HEK293 (cell line): ENCODE measurements at regions not wholly inside any gene's neighbourhood (a gene's known extent, or its start where the extent isn't known, plus 50 kb on each side); places are given as distances from the start of the nearest gene placed in this dataset.

ENCODE experiments used
- CTCF ChIA-PET: fragments of 350-600 bp; formaldehyde crosslinking; extraction: SDS; loops from one replicate; lab custom pipeline; 2021; ENCODE audit warnings: antibody characterized with exemption; lab: Yijun Ruan, JAX
- POLR2A ChIA-PET: fragments of 300-600 bp; formaldehyde crosslinking; extraction: SDS; loops from one replicate; lab custom pipeline; 2020; ENCODE audit warnings: antibody characterized with exemption, inconsistent platforms; lab: Yijun Ruan, JAX
- H3K27ac ChIP-seq: fragments of 200-500 bp; sonication (Bioruptor generic); 2 replicates; pipeline ENCODE4 v1.5.1; 2014; ENCODE audit warnings: low read depth, low read length, control low read depth, inconsistent platforms; ENCODE audit errors: extremely low read depth
- H3K36me3 ChIP-seq, 2 experiments: fragments of 200-500 bp in 1 of 2; sonication (Bioruptor generic) in 1 of 2; 1 replicate in 1 of 2; 2 replicates in 1 of 2; pipeline ENCODE4 v1.5.1; 2014 to 2017; ENCODE audit warnings: inconsistent platforms in 2 of 2, low read length in 2 of 2; ENCODE audit not compliant: control insufficient read depth in 2 of 2, insufficient read depth in 1 of 2
- H3K4me1 ChIP-seq: fragments of 200-500 bp; sonication (Bioruptor generic); 2 replicates; pipeline ENCODE4 v1.5.1; 2014; ENCODE audit warnings: mild to moderate bottlenecking, low read length, inconsistent platforms; ENCODE audit not compliant: control insufficient read depth, insufficient read depth
- H3K4me3 ChIP-seq: 2 replicates; pipeline ENCODE4 v1.5.1; 2011; ENCODE audit warnings: low read depth, mild to moderate bottlenecking, control low read depth, low read length, moderate library complexity
- H3K9me3 ChIP-seq: fragments of 200-500 bp; sonication (Bioruptor generic); 2 replicates; pipeline ENCODE4 v1.5.1; 2014; ENCODE audit warnings: low read depth, low read length, inconsistent platforms; ENCODE audit not compliant: control insufficient read depth, insufficient read depth
- EGR2 ChIP-seq: fragments of 450-650 bp; formaldehyde crosslinking; IDR thresholded peaks from 2 replicates; pipeline ENCODE4 v1.5.1; 2016; ENCODE audit warnings: low read depth, missing biosample characterization, missing genetic modification characterization
- GLI2 ChIP-seq: fragments of 450-650 bp; formaldehyde crosslinking; IDR thresholded peaks from 2 replicates; pipeline ENCODE4; 2017; ENCODE audit warnings: missing biosample characterization, missing genetic modification characterization, low read depth, borderline replicate concordance
- KLF8 ChIP-seq: fragments of 450-650 bp; formaldehyde crosslinking; IDR thresholded peaks from 2 replicates; pipeline ENCODE4 v1.5.1; 2016; ENCODE audit warnings: missing biosample characterization, missing genetic modification characterization
- MZF1 ChIP-seq: fragments of 450-650 bp; formaldehyde crosslinking; IDR thresholded peaks from 2 replicates; pipeline ENCODE4 v1.5.1; 2017; ENCODE audit warnings: missing biosample characterization, missing genetic modification characterization, borderline replicate concordance
- REPIN1 ChIP-seq: fragments of 450-650 bp; formaldehyde crosslinking; IDR thresholded peaks from 2 replicates; pipeline ENCODE4 v1.5.1; 2017; ENCODE audit warnings: missing biosample characterization, missing genetic modification characterization, low read depth
- SETDB1 ChIP-seq: IDR thresholded peaks from one replicate; pipeline ENCODE4 v1.6.1; 2017; ENCODE audit warnings: mild to moderate bottlenecking, low read length, moderate library complexity, mixed read lengths; ENCODE audit not compliant: insufficient read length
- ZFHX2 ChIP-seq: fragments of 450-650 bp; formaldehyde crosslinking; conservative IDR thresholded peaks from 2 replicates; pipeline ENCODE4 v1.5.1; 2016; ENCODE audit warnings: missing biosample characterization, missing genetic modification characterization
- ZNF10 ChIP-seq: fragments of 450-650 bp; formaldehyde crosslinking; IDR thresholded peaks from 2 replicates; pipeline ENCODE4 v1.5.1; 2017; ENCODE audit warnings: missing biosample characterization, missing genetic modification characterization
- ZNF155 ChIP-seq: fragments of 450-650 bp; formaldehyde crosslinking; IDR thresholded peaks from 2 replicates; pipeline ENCODE4 v1.5.1; 2016; ENCODE audit warnings: missing biosample characterization, missing genetic modification characterization
- ZNF223 ChIP-seq: fragments of 450-650 bp; formaldehyde crosslinking; IDR thresholded peaks from 2 replicates; pipeline ENCODE4 v1.5.1; 2016; ENCODE audit warnings: missing biosample characterization, missing genetic modification characterization
- ZNF23 ChIP-seq: fragments of 450-650 bp; formaldehyde crosslinking; IDR thresholded peaks from 2 replicates; pipeline ENCODE4 v1.5.1; 2016; ENCODE audit warnings: missing biosample characterization, missing genetic modification characterization, borderline replicate concordance
- ZNF248 ChIP-seq: fragments of 450-650 bp; formaldehyde crosslinking; IDR thresholded peaks from 2 replicates; pipeline ENCODE4 v1.5.1; 2017; ENCODE audit warnings: missing biosample characterization, missing genetic modification characterization
- ZNF26 ChIP-seq: fragments of 450-650 bp; formaldehyde crosslinking; IDR thresholded peaks from 2 replicates; pipeline ENCODE4 v1.5.1; 2016; ENCODE audit warnings: missing biosample characterization, missing genetic modification characterization
- ZNF341 ChIP-seq: fragments of 450-650 bp; formaldehyde crosslinking; IDR thresholded peaks from 2 replicates; pipeline ENCODE4; 2016; ENCODE audit warnings: low read depth, missing biosample characterization, missing genetic modification characterization
- ZNF521 ChIP-seq: fragments of 450-650 bp; formaldehyde crosslinking; IDR thresholded peaks from 2 replicates; pipeline ENCODE4 v1.5.1; 2017; ENCODE audit warnings: missing biosample characterization, mild to moderate bottlenecking, missing genetic modification characterization
- ZNF529 ChIP-seq: fragments of 450-650 bp; formaldehyde crosslinking; IDR thresholded peaks from 2 replicates; pipeline ENCODE4 v1.5.1; 2017; ENCODE audit warnings: missing genetic modification characterization, missing biosample characterization; ENCODE audit not compliant: insufficient replicate concordance
- ZNF596 ChIP-seq: fragments of 450-650 bp; IDR thresholded peaks from 2 replicates; pipeline ENCODE4 v1.5.0; 2018; ENCODE audit warnings: missing biosample characterization, mild to moderate bottlenecking, missing genetic modification characterization, moderate library complexity
- ZNF621 ChIP-seq: fragments of 450-650 bp; formaldehyde crosslinking; IDR thresholded peaks from 2 replicates; pipeline ENCODE4 v1.5.1; 2017; ENCODE audit warnings: missing biosample characterization, missing genetic modification characterization
- ZNF624 ChIP-seq: fragments of 450-650 bp; formaldehyde crosslinking; IDR thresholded peaks from 2 replicates; pipeline ENCODE4 v1.5.1; 2017; ENCODE audit warnings: missing biosample characterization, missing genetic modification characterization
- ZNF692 ChIP-seq: fragments of 450-650 bp; formaldehyde crosslinking; IDR thresholded peaks from 2 replicates; pipeline ENCODE4 v1.5.1; 2016; ENCODE audit warnings: missing biosample characterization, missing genetic modification characterization
- ZNF707 ChIP-seq: fragments of 450-650 bp; formaldehyde crosslinking; IDR thresholded peaks from 2 replicates; pipeline ENCODE4 v1.5.1; 2016; ENCODE audit warnings: missing biosample characterization, missing genetic modification characterization
- ZNF791 ChIP-seq: fragments of 450-650 bp; formaldehyde crosslinking; IDR thresholded peaks from 2 replicates; pipeline ENCODE4 v1.5.1; 2016; ENCODE audit warnings: missing biosample characterization, missing genetic modification characterization

- ChIA-PET CTCF (no interaction called here), POLR2A (no interaction called here)
- H3K4me1 ChIP-seq: no peaks in the 10 kb centered on the region
Measured at GRCh38 chr6:62400521-62401259, 114.7 kb upstream of the KHDRBS2 start.

DNA sequence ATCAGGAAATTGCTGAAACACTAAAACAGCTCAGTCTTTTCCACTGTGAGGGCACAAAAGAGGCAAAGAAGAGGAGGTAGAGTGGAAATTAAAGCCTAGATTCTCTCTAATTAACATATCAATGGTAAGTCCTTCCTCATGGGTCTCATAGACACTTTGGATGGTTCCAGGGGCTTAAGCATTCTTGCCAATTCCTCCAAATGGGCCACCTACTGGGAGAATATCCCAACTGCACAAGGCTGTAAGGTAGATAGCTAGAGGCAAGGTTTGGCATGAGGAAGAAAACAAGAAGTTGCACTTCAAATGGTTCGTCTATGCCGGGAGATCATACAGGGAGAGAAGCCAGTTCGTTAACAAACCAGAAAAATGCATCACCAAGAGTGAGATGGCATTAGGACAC, 107.6 kb upstream of the KHDRBS2 start:
- H3K27ac ChIP-seq: no peak overlapping the region
- ChIA-PET CTCF (interaction anchor here (0.6 kb wide), 1 partner anchor 16 kb away, joined by 3 read pairs; no protein-coding TSS in a partner anchor), POLR2A (no interaction called here)

More at GRCh38 chr6:62400521-62401259, 114.7 kb upstream of the KHDRBS2 start:
- no peak for TF ChIP-seq GLI2 (tag by site-specific recombination)
- no peak for TF ChIP-seq ZNF529 (tag by site-specific recombination)
- no peak for TF ChIP-seq SETDB1
- TF ChIP-seq ZNF341 (tag by site-specific recombination): no peak
- TF ChIP-seq ZNF223: no peak
- no peak for TF ChIP-seq ZNF248
- no peak for TF ChIP-seq ZFHX2 (tag by site-specific recombination)
- no peak for TF ChIP-seq ZNF692 (tag by site-specific recombination)
- no peak for TF ChIP-seq ZNF10
- Histone ChIP-seq H3K27ac (no peak overlapping the region), H3K9me3 (no peaks in the 10 kb centered on the region), H3K36me3 (no peaks in the 10 kb centered on the region), H3K4me3 (no peak overlapping the region)

DNA sequence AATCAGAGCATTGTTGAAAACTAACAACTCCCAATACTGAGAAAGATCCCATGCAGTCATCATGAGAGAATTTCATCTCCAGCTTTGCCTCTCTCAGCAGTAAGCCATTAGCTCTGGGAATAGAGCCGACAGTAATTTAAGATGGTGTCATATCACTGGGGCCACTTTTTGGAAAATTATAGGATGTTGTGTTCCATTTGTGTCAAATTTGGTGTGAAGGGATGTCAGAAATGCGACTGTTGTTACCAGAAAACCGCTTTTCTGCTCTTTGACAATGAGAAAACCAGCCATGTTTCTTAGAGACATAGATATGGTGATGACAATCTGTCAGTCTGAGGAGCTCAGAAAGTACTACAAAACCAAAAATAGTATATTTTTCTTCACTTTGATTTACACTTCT, 106.3 kb upstream of the KHDRBS2 start:
- no peaks in the 10 kb centered on the region for H3K36me3 ChIP-seq
- TF ChIP-seq ZNF791 (tag by site-specific recombination) (no peak), KLF8 (tag by site-specific recombination) (no peak), EGR2 (tag by site-specific recombination) (no peak), ZNF26 (no peak), ZNF10 (no peak), ZNF621 (tag by site-specific recombination) (no peak), ZNF155 (no peak), REPIN1 (tag by site-specific recombination) (no peak), ZNF23 (no peak)
- TF ChIP-seq, all 188 proteins: peak for 0
- Histone ChIP-seq H3K4me1 (no peaks in the 10 kb centered on the region), H3K27ac (no peak overlapping the region), H3K9me3 (no peaks in the 10 kb centered on the region; the same call in 1 of the 2 replicates), H3K4me3 (no peak overlapping the region)
- ChIA-PET POLR2A (no interaction called here), CTCF (interaction anchor here (1.5 kb wide), 1 partner anchor 11 kb away, joined by 4 read pairs; no protein-coding TSS in a partner anchor)

More for the DNA sequence above, 107.6 kb upstream of the KHDRBS2 start:
- no peaks in the 10 kb centered on the region for H3K36me3 ChIP-seq
- no peaks in the 10 kb centered on the region; the same call in 1 of the 2 replicates for H3K9me3 ChIP-seq
- H3K4me3 ChIP-seq: no peak overlapping the region
- TF ChIP-seq ZNF707 (tag by site-specific recombination): no peak
- no peak for TF ChIP-seq ZNF596 (tag by site-specific recombination)
- no peak for TF ChIP-seq MZF1 (tag by site-specific recombination)
- TF ChIP-seq ZNF521 (tag by site-specific recombination): no peak
- no peak for TF ChIP-seq ZNF624 (tag by site-specific recombination)
- no peaks in the 10 kb centered on the region for H3K4me1 ChIP-seq
